ENCODE measurements at regions not wholly inside any gene's neighbourhood (a gene's known extent, or its start where the extent isn't known, plus 50 kb on each side); places are given as distances from the start of the nearest gene placed in this dataset.

DNA sequence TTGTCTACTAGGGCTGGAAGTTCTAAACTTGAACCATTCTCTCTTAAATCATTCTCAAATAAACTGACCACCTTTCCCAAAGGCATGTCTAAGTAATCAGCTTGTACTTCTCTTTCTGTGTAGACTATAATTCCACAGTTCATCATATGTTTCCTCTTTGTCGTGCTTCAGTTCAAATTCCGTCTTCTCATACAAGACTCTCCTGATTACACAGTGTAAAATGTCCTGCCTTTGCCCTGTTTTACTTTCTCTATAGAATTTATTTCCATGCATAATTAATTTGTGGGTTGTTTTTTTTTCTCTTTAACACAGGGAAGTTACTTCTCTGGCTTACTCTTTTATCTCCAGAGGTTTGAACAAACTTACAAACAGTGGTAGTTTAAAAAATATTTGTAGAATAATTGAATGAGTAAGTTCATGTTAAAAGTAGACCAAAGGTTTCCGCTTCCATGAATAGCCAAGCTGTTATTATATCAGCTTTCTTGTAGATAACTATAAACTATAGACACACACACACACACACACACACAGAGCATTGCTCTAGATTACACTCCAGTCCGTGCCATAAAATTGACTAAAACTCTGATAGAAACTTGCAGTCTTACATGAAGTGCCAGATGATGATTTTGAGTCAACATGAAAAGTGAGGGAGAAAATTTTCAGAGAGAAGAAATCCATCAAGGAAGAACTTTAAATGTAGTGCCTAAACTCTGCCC is 119.0 kb downstream of the SUCNR1 start:
- H3K27ac ChIP-seq, result no peak overlapping the region
- H3K36me3 ChIP-seq, result no peaks in the 10 kb centered on the region
- no peaks in the 10 kb centered on the region for H3K27me3 ChIP-seq
- no peak overlapping the region for H3K4me3 ChIP-seq
- TF ChIP-seq, protein P1, sequence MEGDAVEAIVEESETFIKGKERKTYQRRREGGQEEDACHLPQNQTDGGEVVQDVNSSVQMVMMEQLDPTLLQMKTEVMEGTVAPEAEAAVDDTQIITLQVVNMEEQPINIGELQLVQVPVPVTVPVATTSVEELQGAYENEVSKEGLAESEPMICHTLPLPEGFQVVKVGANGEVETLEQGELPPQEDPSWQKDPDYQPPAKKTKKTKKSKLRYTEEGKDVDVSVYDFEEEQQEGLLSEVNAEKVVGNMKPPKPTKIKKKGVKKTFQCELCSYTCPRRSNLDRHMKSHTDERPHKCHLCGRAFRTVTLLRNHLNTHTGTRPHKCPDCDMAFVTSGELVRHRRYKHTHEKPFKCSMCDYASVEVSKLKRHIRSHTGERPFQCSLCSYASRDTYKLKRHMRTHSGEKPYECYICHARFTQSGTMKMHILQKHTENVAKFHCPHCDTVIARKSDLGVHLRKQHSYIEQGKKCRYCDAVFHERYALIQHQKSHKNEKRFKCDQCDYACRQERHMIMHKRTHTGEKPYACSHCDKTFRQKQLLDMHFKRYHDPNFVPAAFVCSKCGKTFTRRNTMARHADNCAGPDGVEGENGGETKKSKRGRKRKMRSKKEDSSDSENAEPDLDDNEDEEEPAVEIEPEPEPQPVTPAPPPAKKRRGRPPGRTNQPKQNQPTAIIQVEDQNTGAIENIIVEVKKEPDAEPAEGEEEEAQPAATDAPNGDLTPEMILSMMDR (IDR thresholded peaks at IDR 0.05), result no peak
- no peaks in the 10 kb centered on the region for H3K9me3 ChIP-seq
- no peak for DNase-seq
- intact Hi-C loops (cut with DNase I), result no loop called here
- ATAC-seq, result no peak
- no peaks in the 10 kb centered on the region for H3K4me1 ChIP-seq

DNA sequence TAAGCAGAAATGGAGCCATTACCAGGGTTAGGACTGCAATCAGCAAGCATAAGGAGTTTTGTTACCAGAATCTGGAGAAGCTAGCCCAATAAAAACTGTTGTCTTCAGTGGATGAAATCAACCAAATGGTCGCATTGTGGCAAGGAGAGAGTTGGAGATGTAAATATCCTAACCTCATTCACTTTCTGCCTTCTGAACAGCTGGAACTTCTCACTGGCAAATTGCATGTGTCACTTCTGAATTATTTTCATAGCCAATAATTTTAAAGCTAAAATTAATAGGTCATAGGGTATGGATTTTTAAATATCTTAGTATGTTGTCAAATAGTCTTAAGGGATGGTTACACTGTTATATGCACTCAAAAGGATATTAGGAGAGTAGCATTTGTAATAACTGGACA is 121.6 kb downstream of the SUCNR1 start:
- Histone ChIP-seq H3K36me3 (no peaks in the 10 kb centered on the region), H3K9me3 (no peaks in the 10 kb centered on the region), H3K27ac (no peak overlapping the region), H3K4me3 (no peak overlapping the region), H3K4me1 (no peaks in the 10 kb centered on the region), H3K27me3 (no peaks in the 10 kb centered on the region)
- intact Hi-C loops (cut with DNase I), result no loop called here
- TF ChIP-seq, protein P1 (IDR thresholded peaks at IDR 0.05), result no peak
- no peak for DNase-seq
- no peak for ATAC-seq

DNA sequence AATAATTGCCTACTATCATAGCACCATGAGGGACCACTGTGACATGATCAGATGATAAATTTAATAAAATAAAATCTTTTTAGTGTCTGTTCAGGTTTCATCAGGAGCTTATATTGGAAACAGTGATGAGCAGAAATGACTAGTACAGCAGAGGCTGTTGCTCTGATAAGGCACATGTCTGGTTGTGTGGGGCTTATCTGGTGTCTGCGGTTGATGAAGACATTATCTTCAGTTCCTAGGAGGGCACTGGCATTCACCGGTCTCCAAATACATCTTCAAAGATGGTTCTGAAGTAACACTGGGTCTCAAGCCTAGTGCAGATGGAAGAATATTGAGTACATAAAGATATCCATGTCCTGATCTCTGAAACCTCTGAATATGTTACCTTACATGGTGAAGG is 125.3 kb downstream of the SUCNR1 start:
- DNase-seq, result no peak
- Histone ChIP-seq H3K4me1 (no peaks in the 10 kb centered on the region), H3K36me3 (no peaks in the 10 kb centered on the region), H3K4me3 (no peak overlapping the region), H3K27ac (no peak overlapping the region), H3K9me3 (no peaks in the 10 kb centered on the region), H3K27me3 (no peaks in the 10 kb centered on the region)
- TF ChIP-seq, protein P1 (IDR thresholded peaks at IDR 0.05), result no peak
- no peak for ATAC-seq
- intact Hi-C loops (cut with DNase I), result no loop called here

DNA sequence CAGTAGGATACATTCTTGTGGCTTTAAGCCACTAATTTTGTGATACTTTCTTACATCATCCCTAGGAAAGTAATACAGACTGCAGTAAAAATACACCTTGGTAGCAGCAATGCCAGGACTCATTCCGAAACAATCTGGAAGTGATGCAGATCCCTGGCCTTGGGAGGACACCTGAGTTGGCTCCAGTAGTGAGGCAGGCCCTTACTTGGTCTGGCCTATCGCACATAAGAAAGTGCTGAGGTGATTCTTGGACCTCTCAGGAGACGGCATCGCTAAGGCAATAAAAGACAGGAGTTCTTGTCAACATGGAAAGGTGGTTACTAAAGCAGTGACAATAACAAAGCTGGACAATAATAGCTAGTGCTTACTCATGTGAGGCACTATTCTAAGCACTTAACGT is 126.5 kb downstream of the SUCNR1 start:
- no peak overlapping the region for H3K27ac ChIP-seq
- TF ChIP-seq, protein P1 (IDR thresholded peaks at IDR 0.05), result no peak
- no peaks in the 10 kb centered on the region for H3K9me3 ChIP-seq
- no peaks in the 10 kb centered on the region for H3K36me3 ChIP-seq
- H3K27me3 ChIP-seq, result no peaks in the 10 kb centered on the region
- ATAC-seq (no peak), DNase-seq (no peak)
- no peak overlapping the region for H3K4me3 ChIP-seq
- intact Hi-C loops (cut with DNase I), result no loop called here
- no peaks in the 10 kb centered on the region for H3K4me1 ChIP-seq

DNA sequence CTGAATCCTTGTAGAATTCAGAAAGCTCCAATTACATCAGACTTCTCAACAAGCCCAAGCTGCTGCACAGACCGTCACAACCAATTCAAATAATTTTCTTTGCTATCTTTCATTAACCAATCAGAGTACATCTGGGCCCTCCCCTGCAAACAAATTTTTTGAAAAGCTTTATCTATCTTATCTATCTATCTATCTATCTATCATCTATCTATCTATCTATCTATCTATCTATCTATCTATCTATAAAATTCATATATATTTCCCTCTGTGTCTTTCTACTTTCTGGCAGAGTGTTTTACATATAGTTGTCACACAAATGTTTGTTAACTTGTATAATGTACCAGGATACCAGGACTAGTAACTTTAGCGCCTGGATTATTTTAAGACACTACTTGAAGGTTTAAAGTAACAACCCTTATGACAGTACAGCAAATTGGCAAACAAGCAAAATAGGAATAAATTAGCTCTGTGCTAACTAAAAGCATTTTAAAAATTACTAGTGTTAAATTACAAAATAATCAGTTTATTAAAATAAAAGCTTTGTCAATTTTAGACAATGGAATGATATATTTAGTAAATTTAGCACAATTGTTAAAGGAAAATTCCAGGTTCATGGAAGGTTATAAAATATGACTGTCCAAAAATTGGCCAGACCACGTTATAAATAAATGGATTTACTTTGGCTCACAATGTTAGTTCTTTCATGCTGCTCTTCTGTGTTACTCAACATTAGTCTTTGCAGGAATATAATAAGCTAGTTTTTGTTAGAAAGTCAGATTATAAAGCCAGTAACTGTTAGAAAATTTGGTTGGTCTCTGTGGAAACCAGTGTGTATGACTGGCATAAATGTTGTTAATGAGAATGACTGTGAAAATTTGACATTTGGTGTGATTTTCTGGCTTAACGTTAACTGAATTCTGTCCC is 138.6 kb downstream of the SUCNR1 start:
- no peak overlapping the region for H3K27ac ChIP-seq
- H3K4me3 ChIP-seq, result no peak overlapping the region
- no peaks in the 10 kb centered on the region for H3K9me3 ChIP-seq
- H3K4me1 ChIP-seq, result no peaks in the 10 kb centered on the region
- DNase-seq (no peak), ATAC-seq (no peak)
- no peaks in the 10 kb centered on the region for H3K27me3 ChIP-seq
- H3K36me3 ChIP-seq, result no peaks in the 10 kb centered on the region
- TF ChIP-seq, protein P1 (IDR thresholded peaks at IDR 0.05), result no peak
- intact Hi-C loops (cut with DNase I), result no loop called here

All from upper lobe of right lung (tissue), 1 donor.